ENCODE measurements at regions not wholly inside any gene's neighbourhood (a gene's known extent, or its start where the extent isn't known, plus 50 kb on each side); places are given as distances from the start of the nearest gene placed in this dataset.
"Not testable (repeated sequence)": the region's sequence is repeated elsewhere in the genome, so short reads cannot be mapped to it uniquely, and the experiment has no call there.

- FAIRE-seq (no peak), DNase-seq (ENCODE audit: insufficient read length, low spot score) (no peak)
- no peak for TF ChIP-seq POLR2A (IDR thresholded peaks at IDR 0.05; ENCODE audit: low read depth, low read length)
These were observed 199.8 kb upstream of the AGTR2 start for GRCh38 chrX:115970718-115971117.

GRCh38 chrX:115972717-115973116, 197.8 kb upstream of the AGTR2 start:
- TF ChIP-seq POLR2A (IDR thresholded peaks at IDR 0.05; ENCODE audit: low read depth, low read length), result no peak
- DNase-seq (ENCODE audit: insufficient read length, low spot score) (no peak), FAIRE-seq (no peak)

GRCh38 chrX:115978068-115978467, 192.5 kb upstream of the AGTR2 start:
- FAIRE-seq, result no peak
- DNase-seq (ENCODE audit: insufficient read length, low spot score), result no peak
- no peak for TF ChIP-seq POLR2A (IDR thresholded peaks at IDR 0.05; ENCODE audit: low read depth, low read length)

GRCh38 chrX:115983148-115983547, 187.4 kb upstream of the AGTR2 start:
- DNase-seq (ENCODE audit: insufficient read length, low spot score); FAIRE-seq: not testable (repeated sequence)

DNA sequence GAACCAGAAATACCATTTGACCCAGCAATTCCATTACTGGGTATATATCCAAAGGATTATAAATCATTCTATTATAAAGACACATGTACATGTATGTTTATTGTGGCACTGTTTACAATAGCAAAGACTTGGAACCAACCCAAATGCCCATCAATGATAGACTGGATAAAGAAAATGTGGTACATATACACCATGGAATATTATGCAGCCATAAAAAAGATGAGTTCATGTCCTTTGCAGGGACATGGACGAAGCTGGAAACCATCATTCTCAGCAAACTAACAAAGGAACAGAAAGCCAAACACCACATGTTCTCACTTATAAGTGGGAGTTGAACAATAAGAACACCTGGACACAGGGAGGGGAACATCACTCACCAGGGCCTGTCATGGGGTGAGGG, 183.1 kb upstream of the AGTR2 start:
- not testable (repeated sequence) for FAIRE-seq; DNase-seq (ENCODE audit: insufficient read length, low spot score)

- FAIRE-seq, result no peak
- no peak for TF ChIP-seq POLR2A (IDR thresholded peaks at IDR 0.05; ENCODE audit: low read depth, low read length)
- no peak for DNase-seq (ENCODE audit: insufficient read length, low spot score)
These were observed 181.7 kb upstream of the AGTR2 start for GRCh38 chrX:115988825-115989224.

GRCh38 chrX:115989686-115990085, 180.9 kb upstream of the AGTR2 start:
- no peak for TF ChIP-seq POLR2A (IDR thresholded peaks at IDR 0.05; ENCODE audit: low read depth, low read length)
- DNase-seq (ENCODE audit: insufficient read length, low spot score), result no peak
- FAIRE-seq, result no peak

DNA sequence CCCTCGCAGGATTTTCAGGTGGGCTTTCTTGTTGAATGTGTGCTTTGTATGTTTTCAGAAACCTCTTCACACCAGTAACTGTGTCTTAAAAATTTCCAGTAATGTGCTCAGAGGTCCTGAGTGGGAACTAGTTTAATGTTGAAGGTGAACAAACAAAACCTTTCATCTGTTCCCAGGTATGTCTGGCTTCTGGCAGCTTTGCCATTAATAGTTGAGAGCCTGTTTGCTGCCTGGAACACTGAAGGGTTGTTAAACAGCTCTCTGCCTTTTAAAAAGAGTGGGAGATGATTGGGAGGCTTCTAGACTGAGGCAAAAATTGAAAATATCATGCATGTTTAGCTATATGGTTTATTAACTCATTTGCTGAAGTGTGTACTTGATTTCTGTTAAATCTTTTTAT, 161.2 kb upstream of the AGTR2 start:
- TF ChIP-seq POLR2A (IDR thresholded peaks at IDR 0.05; ENCODE audit: low read depth, low read length), result no peak
- DNase-seq (ENCODE audit: insufficient read length, low spot score), result no peak
- FAIRE-seq, result no peak

DNA sequence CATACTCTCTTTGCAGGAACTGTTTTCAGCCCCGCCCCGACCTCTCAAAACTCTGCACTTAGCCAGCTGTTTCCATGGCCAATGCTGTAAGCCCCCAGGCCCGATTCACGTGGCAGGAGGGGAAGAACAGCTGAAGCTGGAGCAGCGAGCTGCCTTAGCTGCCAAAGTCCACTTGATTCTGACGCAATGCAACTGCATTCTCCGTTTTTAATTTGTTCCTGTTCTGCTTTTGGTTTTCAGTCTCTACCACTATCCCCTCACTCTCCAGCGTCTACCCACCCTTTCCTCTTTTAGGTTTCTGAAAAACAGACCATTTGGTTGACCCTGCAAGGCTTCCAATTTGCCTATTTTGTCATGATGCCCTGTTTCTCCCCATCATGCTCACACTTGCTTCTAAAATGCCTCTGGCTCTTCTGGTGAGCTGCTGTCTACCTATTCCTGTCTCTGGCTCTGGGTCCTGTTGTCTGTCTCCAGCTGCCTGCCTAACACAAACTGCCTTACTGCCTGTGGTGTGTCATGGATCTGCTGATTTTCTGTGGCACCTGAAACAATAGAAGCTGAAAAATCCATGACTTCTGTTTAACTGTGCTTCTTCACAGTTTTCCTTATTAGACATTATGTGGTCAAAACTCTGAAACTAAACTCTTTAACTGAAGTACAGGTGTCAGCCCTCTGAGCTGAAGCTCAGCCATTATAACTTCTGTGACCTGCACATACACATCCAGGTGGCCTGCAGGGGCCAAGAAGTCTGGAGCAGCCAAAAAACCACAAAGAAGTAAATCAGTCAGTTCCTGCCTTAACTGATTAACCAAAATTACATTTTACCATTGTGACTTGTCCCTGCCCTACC, 160.5 kb upstream of the AGTR2 start:
- DNase-seq (ENCODE audit: insufficient read length, low spot score), result no peak
- FAIRE-seq, result no peak
- TF ChIP-seq POLR2A (IDR thresholded peaks at IDR 0.05; ENCODE audit: low read depth, low read length), result no peak

DNA sequence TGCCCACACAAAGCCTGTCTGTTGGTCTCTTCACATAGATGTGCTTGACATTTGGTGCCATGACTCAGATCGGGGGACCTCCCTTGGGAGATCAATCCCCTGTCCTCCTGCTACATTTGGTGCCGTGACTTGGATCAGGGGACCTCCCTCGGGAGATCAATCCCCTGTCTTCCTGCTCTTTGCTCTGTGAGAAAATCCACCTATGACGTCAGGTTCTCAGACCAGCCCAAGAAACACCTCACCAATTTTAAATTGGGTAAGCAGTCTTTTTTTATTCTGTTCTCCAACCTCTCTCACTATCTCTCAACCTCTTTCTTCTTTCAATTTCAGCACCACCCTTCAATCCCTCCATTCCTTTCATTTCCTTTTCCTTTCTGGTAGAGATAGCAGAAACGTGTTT, 159.6 kb upstream of the AGTR2 start:
- DNase-seq (ENCODE audit: insufficient read length, low spot score) (no peak), FAIRE-seq (no peak)
- no peak for TF ChIP-seq POLR2A (IDR thresholded peaks at IDR 0.05; ENCODE audit: low read depth, low read length)

DNA sequence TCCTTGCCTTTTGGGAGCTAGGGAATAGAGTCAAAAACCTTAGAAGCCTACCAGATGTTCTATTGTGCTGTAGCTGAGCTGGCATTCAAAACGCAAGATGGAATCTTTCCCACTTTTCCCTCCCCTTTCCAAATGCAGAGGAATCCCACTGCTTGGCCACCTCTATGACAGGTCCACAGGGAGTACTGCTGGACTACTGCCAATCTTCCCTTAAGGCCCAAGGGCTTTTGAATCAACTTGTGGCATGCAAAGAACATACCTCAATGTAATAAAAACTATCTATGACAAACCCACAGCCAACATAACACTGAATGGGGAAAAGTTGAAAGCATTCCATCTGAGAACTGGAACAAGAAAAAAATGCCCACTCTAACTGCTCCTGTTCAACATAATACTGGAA, 139.2 kb upstream of the AGTR2 start:
- FAIRE-seq (no peak), DNase-seq (ENCODE audit: insufficient read length, low spot score) (no peak)
- TF ChIP-seq POLR2A (IDR thresholded peaks at IDR 0.05; ENCODE audit: low read depth, low read length), result no peak
